ENCODE measurements at regions not wholly inside any gene's neighbourhood (a gene's known extent, or its start where the extent isn't known, plus 50 kb on each side); places are given as distances from the start of the nearest gene placed in this dataset.

DNA sequence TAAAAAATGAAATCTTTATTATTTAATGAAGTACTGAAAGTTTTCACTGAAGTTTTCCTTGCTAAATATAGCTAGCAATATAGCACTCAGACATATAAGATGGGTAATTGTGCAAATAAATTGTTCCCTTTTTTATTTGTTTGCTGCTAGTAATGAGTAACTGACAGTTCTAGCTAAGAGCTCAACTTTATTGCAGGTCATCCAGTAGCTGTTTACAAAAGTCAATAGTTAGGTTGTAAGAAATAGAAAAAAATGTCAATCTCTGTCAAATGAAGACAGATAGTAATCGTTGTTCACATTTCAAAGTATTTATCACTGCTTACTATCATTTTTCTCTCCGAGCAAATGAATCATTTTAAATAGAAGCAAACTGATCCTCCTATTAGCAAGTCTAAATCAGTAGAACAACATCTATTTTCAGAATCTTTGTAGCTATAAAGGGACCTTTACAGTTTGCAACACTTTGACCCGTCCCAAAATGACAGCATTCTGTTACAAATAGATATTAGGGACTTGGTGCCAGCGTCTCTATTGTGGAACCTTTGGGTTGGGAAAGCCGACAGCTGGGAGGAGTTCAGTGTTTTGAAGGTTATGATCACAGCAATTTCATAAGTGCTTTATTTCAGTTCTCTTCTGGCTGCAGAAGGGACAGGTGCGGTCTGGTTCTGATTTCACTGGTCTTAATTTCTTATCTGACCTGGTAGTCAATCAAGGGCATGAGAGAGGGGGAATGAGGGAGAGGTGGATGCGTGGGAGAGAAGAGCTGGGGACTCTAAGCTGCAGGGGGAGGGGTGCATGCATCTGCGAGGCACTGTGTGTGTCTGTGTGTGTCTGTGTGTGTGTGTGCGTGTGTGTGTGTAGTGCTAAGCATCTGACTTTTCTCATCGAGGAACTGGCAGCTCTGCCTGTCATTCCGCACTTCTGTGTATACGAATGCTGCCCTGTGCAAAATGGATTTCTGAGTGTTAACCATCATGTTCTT lies 227.9 kb upstream of the PITX2 start:
- ChIA-PET CTCF (no interaction called here), POLR2A (no interaction called here)
- Histone ChIP-seq H3K36me3 (ENCODE audit: control insufficient read depth, insufficient read depth, low read length) (no peaks in the 10 kb centered on the region), H3K4me1 (ENCODE audit: control insufficient read depth, insufficient read depth, low read length) (no peaks in the 10 kb centered on the region), H3K4me3 (ENCODE audit: low read depth in 2 of 2, low read length in 2 of 2) (no peak overlapping the region), H3K27me3 (ENCODE audit: control insufficient read depth, insufficient read depth, low read length) (no peaks in the 10 kb centered on the region), H3K9me3 (ENCODE audit: control insufficient read depth, insufficient read depth, low read depth, low read length) (no peaks in the 10 kb centered on the region), H3K27ac (ENCODE audit: low read length) (no peak overlapping the region)
- in situ Hi-C loops (cut with HindIII; ENCODE audit: low pct_unique_long_range_greater_than_20kb, low sequenced_read_pairs) (no loop called here), intact Hi-C loops (cut with micrococcal nuclease; ENCODE audit: unreplicated experiment) (no loop called here)
- ATAC-seq (no peak), DNase-seq (ENCODE audit: low read depth, low spot score) (no peak)
- TF ChIP-seq, protein P1, sequence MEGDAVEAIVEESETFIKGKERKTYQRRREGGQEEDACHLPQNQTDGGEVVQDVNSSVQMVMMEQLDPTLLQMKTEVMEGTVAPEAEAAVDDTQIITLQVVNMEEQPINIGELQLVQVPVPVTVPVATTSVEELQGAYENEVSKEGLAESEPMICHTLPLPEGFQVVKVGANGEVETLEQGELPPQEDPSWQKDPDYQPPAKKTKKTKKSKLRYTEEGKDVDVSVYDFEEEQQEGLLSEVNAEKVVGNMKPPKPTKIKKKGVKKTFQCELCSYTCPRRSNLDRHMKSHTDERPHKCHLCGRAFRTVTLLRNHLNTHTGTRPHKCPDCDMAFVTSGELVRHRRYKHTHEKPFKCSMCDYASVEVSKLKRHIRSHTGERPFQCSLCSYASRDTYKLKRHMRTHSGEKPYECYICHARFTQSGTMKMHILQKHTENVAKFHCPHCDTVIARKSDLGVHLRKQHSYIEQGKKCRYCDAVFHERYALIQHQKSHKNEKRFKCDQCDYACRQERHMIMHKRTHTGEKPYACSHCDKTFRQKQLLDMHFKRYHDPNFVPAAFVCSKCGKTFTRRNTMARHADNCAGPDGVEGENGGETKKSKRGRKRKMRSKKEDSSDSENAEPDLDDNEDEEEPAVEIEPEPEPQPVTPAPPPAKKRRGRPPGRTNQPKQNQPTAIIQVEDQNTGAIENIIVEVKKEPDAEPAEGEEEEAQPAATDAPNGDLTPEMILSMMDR (IDR thresholded peaks at IDR 0.05) = no peak
- TF ChIP-seq TCF7L2 (IDR thresholded peaks at IDR 0.05; ENCODE audit: low read depth, low read length) = no peak
- TF ChIP-seq SIN3A (IDR thresholded peaks at IDR 0.05; ENCODE audit: borderline replicate concordance, insufficient read depth, low read depth, low read length) = no peak
- TF ChIP-seq, protein P2, sequence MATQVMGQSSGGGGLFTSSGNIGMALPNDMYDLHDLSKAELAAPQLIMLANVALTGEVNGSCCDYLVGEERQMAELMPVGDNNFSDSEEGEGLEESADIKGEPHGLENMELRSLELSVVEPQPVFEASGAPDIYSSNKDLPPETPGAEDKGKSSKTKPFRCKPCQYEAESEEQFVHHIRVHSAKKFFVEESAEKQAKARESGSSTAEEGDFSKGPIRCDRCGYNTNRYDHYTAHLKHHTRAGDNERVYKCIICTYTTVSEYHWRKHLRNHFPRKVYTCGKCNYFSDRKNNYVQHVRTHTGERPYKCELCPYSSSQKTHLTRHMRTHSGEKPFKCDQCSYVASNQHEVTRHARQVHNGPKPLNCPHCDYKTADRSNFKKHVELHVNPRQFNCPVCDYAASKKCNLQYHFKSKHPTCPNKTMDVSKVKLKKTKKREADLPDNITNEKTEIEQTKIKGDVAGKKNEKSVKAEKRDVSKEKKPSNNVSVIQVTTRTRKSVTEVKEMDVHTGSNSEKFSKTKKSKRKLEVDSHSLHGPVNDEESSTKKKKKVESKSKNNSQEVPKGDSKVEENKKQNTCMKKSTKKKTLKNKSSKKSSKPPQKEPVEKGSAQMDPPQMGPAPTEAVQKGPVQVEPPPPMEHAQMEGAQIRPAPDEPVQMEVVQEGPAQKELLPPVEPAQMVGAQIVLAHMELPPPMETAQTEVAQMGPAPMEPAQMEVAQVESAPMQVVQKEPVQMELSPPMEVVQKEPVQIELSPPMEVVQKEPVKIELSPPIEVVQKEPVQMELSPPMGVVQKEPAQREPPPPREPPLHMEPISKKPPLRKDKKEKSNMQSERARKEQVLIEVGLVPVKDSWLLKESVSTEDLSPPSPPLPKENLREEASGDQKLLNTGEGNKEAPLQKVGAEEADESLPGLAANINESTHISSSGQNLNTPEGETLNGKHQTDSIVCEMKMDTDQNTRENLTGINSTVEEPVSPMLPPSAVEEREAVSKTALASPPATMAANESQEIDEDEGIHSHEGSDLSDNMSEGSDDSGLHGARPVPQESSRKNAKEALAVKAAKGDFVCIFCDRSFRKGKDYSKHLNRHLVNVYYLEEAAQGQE (IDR thresholded peaks at IDR 0.05; ENCODE audit: insufficient read depth in 1 of 2, low read depth in 2 of 2, low read length in 1 of 2) = no peak
- no peak for TF ChIP-seq POLR2AphosphoS5 (IDR thresholded peaks at IDR 0.05; ENCODE audit: low read depth, low read length)
- BruUV-seq (replicated peaks) = no TSS peak

DNA sequence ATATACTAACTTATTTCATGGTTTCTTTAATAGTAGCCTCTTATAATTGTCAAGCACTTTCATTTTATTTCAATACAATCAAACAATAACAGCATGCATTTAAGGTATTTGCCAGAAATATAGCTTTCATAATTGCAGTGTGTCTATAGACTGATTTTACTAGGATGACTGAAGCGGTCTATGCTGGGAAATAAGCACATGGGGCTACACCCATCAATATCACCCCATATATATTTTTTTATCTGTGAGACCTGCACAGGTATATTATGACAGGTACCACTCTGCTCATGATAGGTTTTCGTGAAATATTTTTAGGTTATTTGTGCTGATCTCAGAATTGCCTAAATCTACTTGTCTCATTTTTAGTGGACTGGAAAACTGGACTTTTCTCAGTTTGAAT lies 229.1 kb upstream of the PITX2 start:
- BruUV-seq (replicated peaks) = no TSS peak
- Histone ChIP-seq H3K27me3 (ENCODE audit: control insufficient read depth, insufficient read depth, low read length) (no peaks in the 10 kb centered on the region), H3K9me3 (ENCODE audit: control insufficient read depth, insufficient read depth, low read depth, low read length) (no peaks in the 10 kb centered on the region), H3K36me3 (ENCODE audit: control insufficient read depth, insufficient read depth, low read length) (no peaks in the 10 kb centered on the region), H3K4me1 (ENCODE audit: control insufficient read depth, insufficient read depth, low read length) (no peaks in the 10 kb centered on the region), H3K4me3 (ENCODE audit: low read depth in 2 of 2, low read length in 2 of 2) (no peak overlapping the region), H3K27ac (ENCODE audit: low read length) (no peak overlapping the region)
- POLR2A ChIA-PET = no interaction called here
- intact Hi-C loops (cut with micrococcal nuclease; ENCODE audit: unreplicated experiment) (no loop called here), in situ Hi-C loops (cut with HindIII; ENCODE audit: low pct_unique_long_range_greater_than_20kb, low sequenced_read_pairs) (no loop called here)
- no peak for ATAC-seq
- DNase-seq (ENCODE audit: low read depth, low spot score) = no peak
- TF ChIP-seq TCF7L2 (IDR thresholded peaks at IDR 0.05; ENCODE audit: low read depth, low read length) (no peak), POLR2AphosphoS5 (IDR thresholded peaks at IDR 0.05; ENCODE audit: low read depth, low read length) (no peak), SIN3A (IDR thresholded peaks at IDR 0.05; ENCODE audit: borderline replicate concordance, insufficient read depth, low read depth, low read length) (no peak)
- TF ChIP-seq, protein P1 (IDR thresholded peaks at IDR 0.05) = no peak
- CTCF ChIA-PET = no interaction called here
